GM11168 (cell line): ENCODE measurements at regions not wholly inside any gene's neighbourhood (a gene's known extent, or its start where the extent isn't known, plus 50 kb on each side); places are given as distances from the start of the nearest gene placed in this dataset.

Source experiments
- in situ Hi-C: fragments of 300-500 bp; cut with MboI; formaldehyde crosslinking; loops from one replicate; pipeline ENCODE4 v1.12.0; 2022; ENCODE audit warnings: low sequenced_read_pairs; ENCODE audit not compliant: unreplicated experiment

DNA sequence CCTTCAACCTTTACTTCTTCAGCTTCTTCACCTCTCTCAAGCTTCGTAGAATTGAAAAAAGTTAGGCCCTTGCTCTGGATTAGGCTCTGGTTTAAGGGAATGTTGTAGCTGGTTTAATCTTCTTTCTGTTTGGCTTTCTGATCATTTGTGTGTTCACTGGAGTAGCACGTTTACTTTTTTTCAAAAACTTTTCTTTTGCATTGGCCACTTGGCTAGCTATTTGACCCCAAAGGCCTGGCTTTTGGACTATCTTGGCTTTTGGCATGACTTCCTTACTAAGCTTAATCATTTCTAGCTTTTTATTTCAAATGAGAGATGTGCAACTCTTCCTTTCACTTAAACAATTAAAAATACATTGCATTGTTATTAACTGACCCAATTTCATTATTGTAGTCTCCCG is 1154.8 kb upstream of the ZEB2 start:
- in situ Hi-C loops, result no loop called here

DNA sequence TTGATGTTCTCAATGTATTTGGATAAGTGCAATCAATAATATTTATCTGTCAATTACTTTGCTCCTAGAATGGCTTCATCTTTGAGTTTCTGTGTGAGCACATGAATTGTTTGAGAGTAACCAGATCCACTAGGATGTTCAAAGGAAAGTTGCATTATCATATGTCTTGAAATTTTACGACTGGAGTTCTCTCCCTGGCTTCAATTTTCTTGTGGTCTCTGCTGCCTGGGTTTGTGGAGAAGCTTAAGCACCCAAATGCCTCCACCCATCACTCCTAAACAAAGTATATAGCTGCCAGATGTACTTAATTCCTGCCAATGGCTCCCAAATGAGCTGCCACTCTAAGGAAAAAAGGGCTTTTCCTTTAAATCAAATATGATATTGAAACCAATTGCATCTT is 1149.4 kb upstream of the ZEB2 start:
- in situ Hi-C loops, result no loop called here

DNA sequence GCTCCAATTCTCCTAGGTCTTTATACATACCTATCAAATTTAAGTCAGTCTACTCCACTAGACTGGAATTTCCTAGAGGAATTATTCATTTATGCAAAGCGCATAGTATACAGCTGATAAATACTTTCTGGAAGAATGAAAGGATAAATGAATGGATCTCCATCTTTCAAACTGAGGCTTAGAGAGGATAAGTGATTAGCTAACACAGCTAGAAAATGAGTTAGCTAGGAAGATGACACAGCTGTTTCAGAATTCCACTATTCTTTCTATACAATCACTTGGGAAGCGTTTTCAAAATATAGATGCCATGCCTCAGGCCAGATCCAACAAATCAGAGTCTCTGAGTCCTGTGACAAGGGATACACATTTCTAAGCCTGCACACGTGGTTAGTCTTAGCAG is 1146.6 kb upstream of the ZEB2 start:
- in situ Hi-C loops, result no loop called here

DNA sequence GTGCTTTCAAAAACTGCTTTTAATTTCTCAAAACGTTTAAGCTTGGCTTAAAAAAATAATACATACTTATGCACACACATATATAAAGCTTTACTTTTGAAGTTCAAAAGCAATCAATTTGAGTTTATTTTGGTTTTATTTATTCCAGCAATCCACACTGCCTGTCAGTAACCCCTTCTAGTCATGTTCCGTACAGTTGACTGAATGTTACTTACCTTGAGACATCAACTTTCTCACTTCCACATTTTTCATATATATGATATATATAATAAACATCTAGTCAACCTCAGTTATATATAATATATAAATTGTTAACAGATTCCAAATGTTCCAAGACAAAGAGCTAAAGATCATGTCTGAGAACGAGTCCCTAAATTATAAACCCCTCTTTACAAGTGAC is 1137.3 kb upstream of the ZEB2 start:
- in situ Hi-C loops, result no loop called here

DNA sequence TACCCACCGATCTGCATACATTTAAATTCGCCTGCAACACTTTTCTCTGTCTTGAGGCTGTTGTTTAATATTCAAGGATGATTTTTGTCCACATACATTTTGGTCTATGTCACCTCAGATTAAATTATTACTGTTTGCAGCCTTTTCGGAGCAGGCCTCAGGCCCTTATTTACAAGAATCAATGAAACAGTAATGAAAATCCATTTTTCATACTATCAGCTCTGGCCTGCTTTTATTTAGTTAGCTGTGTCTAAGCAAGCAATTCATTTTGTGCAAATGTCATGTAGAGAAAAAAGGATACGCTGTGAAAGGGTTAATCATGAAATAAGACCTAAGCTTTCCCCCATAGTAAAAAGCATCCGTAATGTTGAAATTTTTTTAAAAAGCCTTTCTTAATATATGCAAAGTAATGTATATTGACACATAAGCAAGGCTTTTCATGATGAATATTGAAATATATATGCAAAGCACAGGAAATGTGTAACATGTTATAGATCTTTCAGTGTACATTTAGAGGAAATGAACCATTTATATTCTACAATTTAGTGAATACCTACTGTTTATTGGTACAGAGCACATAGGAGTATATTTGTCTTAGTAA is 1135.3 kb upstream of the ZEB2 start:
- in situ Hi-C loops, result no loop called here

DNA sequence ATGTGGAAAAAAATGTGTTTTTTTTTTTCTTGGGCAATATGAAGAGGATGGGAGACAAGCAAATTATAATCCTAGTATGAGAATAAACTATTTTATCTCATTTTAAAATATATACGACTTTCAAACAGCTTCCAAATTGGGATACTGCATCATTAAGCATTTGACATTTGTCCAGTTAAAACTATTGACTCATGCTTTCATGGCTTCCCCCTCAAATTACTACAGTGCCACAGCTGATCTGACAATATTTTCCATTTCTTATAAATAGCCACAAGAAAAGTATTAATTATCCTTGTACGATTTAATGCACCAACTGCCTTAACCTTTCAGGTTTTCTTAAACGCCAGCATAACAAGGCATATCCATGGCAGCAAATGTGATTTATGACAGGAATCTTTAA is 1134.8 kb upstream of the ZEB2 start:
- in situ Hi-C loops, result no loop called here

DNA sequence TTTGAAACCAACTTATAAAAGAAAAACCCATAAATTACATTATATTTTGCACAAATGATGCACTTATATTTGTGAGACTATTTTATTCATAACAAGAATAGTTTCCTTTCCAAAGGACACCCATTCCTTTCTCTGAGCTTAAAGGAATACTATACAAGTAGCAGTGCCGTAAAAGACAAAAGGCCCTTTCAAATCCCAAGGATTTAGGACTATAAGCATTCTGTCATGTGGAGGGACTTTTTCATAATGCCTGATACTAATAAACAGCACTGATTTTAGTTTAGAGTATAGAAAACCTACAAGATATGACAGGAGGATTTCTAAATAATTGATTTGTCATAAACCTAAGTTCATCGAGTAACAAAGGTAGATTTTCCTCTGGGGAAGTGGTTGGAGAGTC is 1134.2 kb upstream of the ZEB2 start:
- in situ Hi-C loops, result no loop called here

DNA sequence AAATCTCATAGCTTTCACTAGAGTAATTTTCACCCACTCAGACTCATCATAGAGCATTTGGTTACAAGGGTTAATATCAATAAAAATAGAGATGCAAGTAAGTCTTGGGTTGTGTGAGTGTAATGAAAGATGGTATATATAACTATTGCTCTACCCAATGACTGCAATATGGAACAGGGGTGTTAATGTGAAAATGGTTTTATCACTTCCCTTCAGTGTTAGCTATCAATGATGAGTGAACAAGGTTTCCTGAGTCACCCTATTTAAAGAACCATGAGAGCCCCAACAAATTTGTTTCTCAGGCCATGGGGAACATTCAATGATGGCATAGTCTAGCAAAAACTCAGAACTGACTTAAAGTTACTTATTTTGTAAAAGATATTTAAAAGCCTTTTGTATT is 1133.6 kb upstream of the ZEB2 start:
- in situ Hi-C loops, result no loop called here

DNA sequence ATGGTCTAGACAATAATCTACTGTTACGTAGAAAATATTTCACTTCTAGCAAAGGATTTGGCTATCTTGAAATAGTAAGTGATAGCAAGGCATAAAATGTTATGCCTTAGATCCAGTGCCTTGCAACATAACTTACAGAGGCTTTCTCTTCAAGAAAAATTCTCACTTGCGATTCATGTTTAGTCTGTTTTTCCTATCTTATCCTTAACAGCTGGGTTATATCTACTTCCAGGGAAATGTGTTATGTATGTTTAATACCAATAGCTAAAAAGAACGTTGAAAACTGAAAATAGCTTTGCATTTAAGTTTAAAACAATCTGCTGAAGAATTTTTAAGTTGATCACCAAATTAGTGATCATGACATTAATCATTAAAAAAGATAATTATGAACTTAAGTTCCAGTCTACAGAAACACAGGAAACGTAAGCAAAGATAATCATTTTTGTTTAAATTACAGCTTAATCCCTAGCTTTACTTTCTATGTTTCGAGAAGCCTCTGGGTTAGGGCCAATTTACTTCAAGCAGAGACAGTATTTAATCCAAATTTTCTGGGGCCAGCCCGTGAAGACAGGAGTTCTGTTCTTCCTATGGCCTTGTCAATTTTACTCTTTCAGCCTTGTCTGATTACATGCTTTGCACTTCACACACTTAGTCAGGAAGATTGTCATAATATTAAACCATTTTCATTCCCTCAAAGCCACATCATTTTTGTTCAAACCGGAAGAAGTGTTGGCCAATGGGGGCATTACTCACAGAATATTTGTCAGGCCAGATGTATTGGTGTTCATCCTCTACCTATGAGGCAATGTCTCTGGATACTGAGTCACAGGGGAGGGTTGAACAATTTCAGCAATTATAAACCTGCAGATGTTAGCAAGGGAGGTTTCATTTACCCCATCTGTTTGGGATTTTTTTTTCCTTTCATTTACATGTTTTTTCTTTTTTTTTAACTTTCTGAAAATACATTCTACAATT is 1132.9 kb upstream of the ZEB2 start:
- in situ Hi-C loops, result no loop called here

DNA sequence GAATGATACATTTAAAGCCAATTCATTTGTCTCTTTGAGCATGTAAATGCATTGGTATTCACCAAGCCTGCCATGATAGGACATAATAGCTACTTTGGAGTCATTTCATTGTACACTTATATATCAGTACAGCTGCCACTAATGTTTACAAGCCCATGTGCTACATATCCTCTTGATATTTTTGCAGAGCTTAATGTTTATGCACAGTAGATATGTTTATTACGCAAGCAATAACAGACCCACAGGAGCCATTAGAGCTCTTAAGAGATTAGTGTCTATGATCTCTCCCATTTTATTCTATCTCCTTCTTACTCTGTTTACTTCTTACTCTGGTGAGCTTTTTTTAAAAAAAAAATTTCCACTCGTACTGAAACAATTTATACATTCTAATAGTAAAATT is 1132.1 kb upstream of the ZEB2 start:
- in situ Hi-C loops, result no loop called here

DNA sequence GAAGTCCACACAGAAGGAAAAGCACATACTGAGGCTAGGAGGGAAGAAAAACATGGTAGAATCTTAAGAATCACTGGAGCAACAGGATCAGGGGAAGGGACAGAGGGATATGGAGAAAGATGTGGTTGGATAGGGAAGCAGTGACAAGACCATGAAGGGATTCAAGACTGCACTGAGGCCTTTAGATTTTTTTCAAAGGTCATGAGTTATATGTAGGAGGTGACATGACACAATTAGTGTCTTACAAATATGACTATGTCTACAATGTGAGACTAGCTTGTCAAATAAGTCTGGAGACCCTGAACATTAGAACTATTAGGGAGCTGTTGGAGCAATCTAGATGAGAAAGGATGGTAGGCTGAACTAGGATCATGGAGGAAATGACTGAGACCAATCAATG is 1130.3 kb upstream of the ZEB2 start:
- in situ Hi-C loops, result no loop called here

DNA sequence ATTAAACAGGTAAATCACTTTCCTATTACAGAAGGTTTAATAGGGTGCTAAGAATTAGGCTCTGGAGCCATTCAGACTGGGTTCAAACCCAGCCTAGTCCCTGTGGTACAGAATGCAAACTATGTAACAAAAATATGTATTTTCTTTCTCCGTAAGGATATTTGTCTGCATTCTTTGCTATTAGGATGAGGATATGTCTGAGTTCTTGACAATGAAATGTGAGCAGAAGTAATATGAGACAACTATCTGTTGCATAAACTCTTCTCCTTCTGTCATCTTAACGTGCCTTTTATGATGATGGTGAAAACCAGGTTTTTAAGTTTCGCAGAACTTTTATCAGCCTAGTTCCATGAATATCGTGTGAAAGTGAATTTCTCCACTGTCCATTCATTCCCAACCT is 1129.1 kb upstream of the ZEB2 start:
- in situ Hi-C loops, result no loop called here

DNA sequence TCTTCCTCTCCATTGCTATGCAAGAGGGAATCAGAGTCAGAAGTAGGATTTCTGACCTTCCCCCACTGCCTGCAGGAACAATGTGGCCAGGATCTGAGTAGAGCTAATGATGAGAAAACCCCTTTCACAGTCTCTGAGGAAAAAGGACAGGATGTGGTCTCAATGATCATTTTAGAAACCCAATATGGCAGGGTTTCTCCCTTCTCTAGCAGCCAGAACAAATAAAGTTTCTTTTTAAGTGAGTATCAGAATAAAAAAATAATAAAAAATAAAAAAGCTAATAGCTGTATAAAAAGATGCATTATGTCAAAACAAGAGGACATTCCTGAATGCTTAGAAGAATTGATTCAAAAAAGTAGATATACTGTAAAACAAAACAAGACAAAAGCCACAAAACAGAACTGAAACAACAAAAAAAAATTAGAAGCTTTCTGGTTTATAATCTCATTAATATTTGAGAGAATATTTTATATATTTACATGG is 1124.9 kb upstream of the ZEB2 start:
- in situ Hi-C loops, result no loop called here

DNA sequence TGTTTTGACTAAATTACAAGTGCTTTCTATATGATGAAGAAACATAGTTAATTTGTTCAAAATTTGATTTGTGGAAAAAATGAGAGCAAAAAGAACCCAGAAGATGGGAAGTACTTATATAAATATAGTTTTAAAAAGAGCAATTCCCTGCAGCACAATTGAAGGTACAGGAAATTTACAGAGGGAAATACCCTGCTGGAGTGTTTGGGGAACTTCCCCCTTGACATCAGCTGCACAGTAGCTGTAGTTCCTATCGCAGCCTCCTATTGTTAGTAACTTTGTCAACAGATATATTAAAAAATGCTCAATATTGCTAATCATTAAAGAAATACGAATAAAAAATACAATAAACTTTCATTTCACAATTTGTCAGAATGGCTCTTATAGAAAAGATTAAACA is 1118.8 kb upstream of the ZEB2 start:
- in situ Hi-C loops, result no loop called here

DNA sequence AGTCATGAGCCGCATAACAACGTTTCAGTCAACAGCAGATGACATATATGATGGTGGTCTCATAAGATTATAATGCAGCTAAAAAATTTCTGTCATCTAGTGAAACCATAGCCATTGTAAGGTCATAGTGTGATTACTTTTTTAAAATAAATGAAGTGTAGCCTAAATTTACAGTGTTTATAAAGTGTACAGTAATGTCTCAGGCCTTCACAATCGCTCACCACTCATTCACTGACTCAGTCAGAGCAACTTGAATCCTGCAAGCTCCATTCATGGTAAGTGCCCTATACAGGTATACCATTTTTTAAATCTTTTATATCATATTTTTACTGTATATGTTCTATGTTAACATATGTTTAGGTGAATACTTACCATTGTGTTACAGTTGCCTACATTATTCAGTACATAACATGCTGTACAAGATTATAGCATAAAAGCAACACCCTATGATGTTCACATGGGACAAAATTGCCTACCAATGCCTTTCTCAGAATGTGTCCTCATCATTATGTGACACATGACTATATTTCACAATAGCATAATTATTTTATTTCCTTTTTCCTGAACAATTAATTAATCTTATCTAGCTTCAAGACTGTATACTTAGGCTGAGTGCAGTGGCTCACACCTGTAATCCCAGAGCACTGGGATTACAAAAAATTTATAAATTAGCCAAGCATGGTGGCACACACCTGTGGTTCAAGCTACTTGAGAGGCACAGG is 1115.9 kb upstream of the ZEB2 start:
- in situ Hi-C loops, result no loop called here

DNA sequence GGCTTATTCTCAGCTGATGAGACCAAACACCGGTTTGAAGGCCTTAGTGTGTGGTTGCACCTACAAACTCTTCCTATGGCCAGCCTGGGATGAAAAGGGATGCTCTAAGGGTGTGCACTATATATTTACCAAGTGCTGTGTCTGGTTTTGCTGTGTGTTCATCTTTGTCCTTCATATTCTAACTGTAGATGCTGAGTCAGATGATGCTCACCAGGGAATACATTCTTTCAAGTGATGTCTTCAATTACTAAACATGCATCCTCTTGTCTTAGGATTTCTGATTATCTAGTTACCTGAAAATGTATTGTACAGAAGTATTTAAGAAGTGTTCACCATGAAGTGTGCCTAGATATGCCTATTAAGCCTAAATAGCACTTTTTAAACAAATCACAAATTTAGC is 1111.6 kb upstream of the ZEB2 start:
- in situ Hi-C loops, result no loop called here

DNA sequence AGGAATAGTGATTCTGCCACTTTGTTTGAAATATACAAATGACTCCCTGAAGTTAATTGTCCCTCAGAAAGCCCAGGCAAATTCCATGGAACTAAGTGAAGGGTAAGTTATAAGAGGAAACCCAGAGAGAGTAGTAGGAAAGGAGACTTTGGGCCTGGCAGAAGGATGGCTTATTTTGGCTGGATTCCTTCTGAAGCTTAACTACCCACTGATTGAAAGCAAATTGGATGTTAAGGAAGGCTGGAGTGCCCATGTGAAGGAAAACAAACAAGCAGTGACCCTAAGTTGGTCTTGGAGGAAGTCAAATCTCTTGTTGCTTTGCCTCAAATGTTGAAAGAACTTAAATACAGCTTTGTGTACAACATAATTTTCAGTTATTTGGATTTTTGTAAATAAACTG is 1106.4 kb upstream of the ZEB2 start:
- in situ Hi-C loops, result no loop called here

DNA sequence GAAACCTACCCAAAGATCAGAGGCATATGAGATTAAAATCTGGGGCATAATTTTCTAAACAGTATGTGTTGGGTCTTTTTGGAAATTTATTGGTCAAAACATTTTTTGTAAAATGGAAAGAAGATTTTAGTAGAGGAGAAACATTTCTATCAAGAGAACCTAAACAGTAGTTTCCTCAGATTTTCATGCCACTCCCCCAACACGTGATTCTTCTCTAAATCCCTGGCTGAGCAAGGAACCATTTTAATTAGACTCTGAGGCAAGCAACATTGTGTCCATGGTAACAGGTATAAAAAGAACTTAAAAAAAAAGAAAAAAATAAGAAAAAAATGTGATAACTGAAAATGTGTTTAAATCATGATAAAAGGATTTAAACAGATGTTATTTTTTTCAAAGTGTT is 1105.2 kb upstream of the ZEB2 start:
- in situ Hi-C loops, result no loop called here

DNA sequence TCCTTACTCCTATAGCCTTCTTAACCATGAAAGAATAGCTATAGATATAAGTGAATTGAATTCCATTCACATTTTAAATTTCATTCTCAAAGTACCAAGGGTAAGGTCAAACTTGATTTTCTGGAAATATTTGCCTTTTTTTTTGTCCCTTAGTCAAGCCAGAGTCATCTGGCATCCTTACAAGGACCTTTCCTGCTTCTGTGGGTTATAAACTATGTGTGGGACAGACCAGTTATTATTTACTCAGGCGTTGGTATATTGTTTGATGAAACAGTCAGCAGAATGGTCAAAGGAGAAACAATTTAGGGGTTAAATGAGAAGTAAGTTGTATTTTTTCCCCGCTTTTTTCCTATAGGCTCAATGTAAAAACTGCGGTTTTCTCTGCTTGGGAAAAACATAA is 1103.2 kb upstream of the ZEB2 start:
- in situ Hi-C loops, result no loop called here

DNA sequence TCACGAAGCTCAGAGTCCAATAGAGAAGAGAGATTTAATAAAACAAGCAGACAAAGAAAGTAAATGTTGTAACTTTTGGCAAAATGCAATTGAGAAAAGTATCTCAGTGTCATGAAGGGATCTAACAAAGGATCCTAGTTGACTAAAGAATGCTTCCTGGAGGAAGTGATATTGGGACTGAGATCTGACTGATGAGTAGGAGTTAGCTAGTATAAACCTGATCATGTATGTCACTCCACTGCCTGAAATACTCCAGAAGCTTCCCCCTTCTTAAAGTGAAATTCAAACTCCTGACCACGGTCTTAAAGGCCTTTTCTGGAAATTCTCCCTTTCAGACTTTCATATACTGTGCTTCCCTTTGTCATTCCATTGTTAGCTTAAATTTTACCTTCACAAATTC is 1102.4 kb upstream of the ZEB2 start:
- in situ Hi-C loops, result no loop called here

DNA sequence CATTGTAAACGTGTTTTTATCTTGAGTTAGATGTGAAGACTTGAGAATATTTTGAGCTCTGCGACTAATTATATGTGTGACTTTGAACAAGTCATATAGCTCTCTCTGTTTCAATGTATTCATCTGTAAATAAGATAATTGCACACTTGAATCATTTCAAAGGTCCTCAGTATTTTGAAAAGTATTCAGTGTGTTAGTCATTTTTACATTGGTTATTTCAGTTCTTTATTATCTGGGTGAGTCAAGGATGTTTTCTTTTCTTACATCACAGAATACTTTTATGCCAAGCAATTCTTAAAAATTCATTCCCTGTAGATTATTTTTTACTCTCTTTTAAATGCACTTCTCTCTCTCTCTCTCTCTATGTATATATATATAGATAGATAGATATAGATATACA is 1098.0 kb upstream of the ZEB2 start:
- in situ Hi-C loops, result no loop called here
